H1 (cell line): ENCODE measurements at regions not wholly inside any gene's neighbourhood (a gene's known extent, or its start where the extent isn't known, plus 50 kb on each side); places are given as distances from the start of the nearest gene placed in this dataset.

ENCODE experiments used
- CTCF ChIA-PET: fragments of 300-600 bp; sonication (Branson Sonifier 250); formaldehyde crosslinking; loops from one replicate; lab custom pipeline; 2021; ENCODE audit not compliant: partially characterized antibody; lab: Charles Lee
- POLR2A ChIA-PET: fragments of 300-600 bp; sonication (Branson Sonifier 250); formaldehyde crosslinking; loops from one replicate; lab custom pipeline; 2021; ENCODE audit warnings: inconsistent platforms; ENCODE audit not compliant: partially characterized antibody; lab: Charles Lee
- DNase-seq, 2 experiments: peaks; one replicate each; pipeline versions ENCODE4 v3.0.0 to v3.0.0-alpha.2; 2010 to 2022; ENCODE audit warnings: low spot score in 2 of 2, low read depth in 1 of 2, mixed read lengths in 1 of 2
- FAIRE-seq: peaks from 2 replicates; lab custom pipeline; 2011; peaks lifted over from hg19 to GRCh38; lab: Jason Lieb, UNC
- H2AFZ ChIP-seq: 2 replicates; pipeline ENCODE4 v1.8.1; 2012; ENCODE audit warnings: low read length, inconsistent platforms
- H2AK5ac ChIP-seq: 2 replicates; pipeline ENCODE4 v1.6.1; 2013; ENCODE audit warnings: low read depth, low read length
- H2BK120ac ChIP-seq: replicated peaks from 2 replicates; pipeline ENCODE3; 2013; ENCODE audit warnings: low read depth, low read length, inconsistent platforms
- H2BK12ac ChIP-seq: 2 replicates; pipeline ENCODE4 v1.6.1; 2013; ENCODE audit warnings: low read depth, low read length
- H2BK15ac ChIP-seq: 2 replicates; pipeline ENCODE4 v1.6.1; 2013; ENCODE audit warnings: low read length
- H2BK20ac ChIP-seq: 2 replicates; pipeline ENCODE4 v1.6.1; 2013; ENCODE audit warnings: low read length
- H2BK5ac ChIP-seq: 2 replicates; pipeline ENCODE4 v1.6.1; 2013; ENCODE audit warnings: low read depth, low read length
- H3K14ac ChIP-seq: 2 replicates; pipeline ENCODE4 v1.6.1; 2013; ENCODE audit warnings: inconsistent platforms; ENCODE audit not compliant: insufficient read length
- H3K18ac ChIP-seq: 2 replicates; pipeline ENCODE4 v1.6.1; 2013; ENCODE audit warnings: low read length; ENCODE audit errors: extremely low read depth
- H3K23ac ChIP-seq: 2 replicates; pipeline ENCODE4 v1.6.1; 2013; ENCODE audit warnings: inconsistent platforms; ENCODE audit not compliant: insufficient read length
- H3K23me2 ChIP-seq: 2 replicates; pipeline ENCODE4 v1.6.1; 2013; ENCODE audit warnings: low read depth, low read length
- H3K27ac ChIP-seq: 2 replicates; pipeline ENCODE4 v1.6.1; 2011; ENCODE audit warnings: low read depth, low read length, inconsistent platforms
- H3K27me3 ChIP-seq, 4 experiments: replicated peaks in 1 of 4; 1 replicate in 1 of 4; 2 replicates in 3 of 4; pipeline versions ENCODE4 v1.6.1 to v1.8.1; 2011 to 2013; ENCODE audit warnings: low read length in 3 of 4, mild to moderate bottlenecking in 3 of 4, inconsistent platforms in 2 of 4, mixed read lengths in 2 of 4, moderate library complexity in 1 of 4; ENCODE audit not compliant: control insufficient read depth in 3 of 4, insufficient read depth in 3 of 4; ENCODE audit errors: extremely low read depth in 1 of 4
- H3K36me3 ChIP-seq, 4 experiments: 2 replicates each; pipeline versions ENCODE4 v1.6.1 to v1.8.1; 2011 to 2013; ENCODE audit warnings: mild to moderate bottlenecking in 4 of 4, low read length in 3 of 4, moderate library complexity in 2 of 4, control low read depth in 1 of 4, inconsistent platforms in 1 of 4; ENCODE audit not compliant: insufficient read depth in 4 of 4, control insufficient read depth in 2 of 4
- H3K4ac ChIP-seq: replicated peaks from 2 replicates; pipeline ENCODE3; 2013; ENCODE audit warnings: low read length, low read depth, mixed read lengths, inconsistent platforms; ENCODE audit not compliant: insufficient read length
- H3K4me1 ChIP-seq, 4 experiments: replicated peaks in 1 of 4; 1 replicate in 1 of 4; 2 replicates in 3 of 4; pipeline versions ENCODE4 v1.6.1 to v1.8.1; 2011 to 2013; ENCODE audit warnings: low read length in 3 of 4, inconsistent platforms in 2 of 4, mixed read lengths in 1 of 4; ENCODE audit not compliant: insufficient read depth in 4 of 4, control insufficient read depth in 3 of 4
- H3K4me2 ChIP-seq, 2 experiments: 2 replicates each; pipeline versions ENCODE4 v1.6.1 to v1.8.1; 2011 to 2013; ENCODE audit warnings: low read depth in 2 of 2, low read length in 2 of 2, control low read depth in 1 of 2, inconsistent platforms in 1 of 2, mild to moderate bottlenecking in 1 of 2; ENCODE audit not compliant: insufficient read depth in 1 of 2
- H3K4me3 ChIP-seq, 4 experiments: fragments of 200-600, 300-600 bp in 1 of 4; sonication (generic), shearing (Covaris generic), sonication (Bioruptor Twin) in 1 of 4; 2 replicates each; pipeline versions ENCODE4 v1.5.1 to v1.8.1; 2011 to 2016; ENCODE audit warnings: low read length in 4 of 4, low read depth in 3 of 4, control low read depth in 2 of 4, inconsistent platforms in 2 of 4, mild to moderate bottlenecking in 2 of 4, mixed read lengths in 1 of 4, moderate library complexity in 1 of 4; ENCODE audit not compliant: insufficient read depth in 2 of 4; ENCODE audit errors: extremely low read depth in 1 of 4
- H3K56ac ChIP-seq: replicated peaks from 2 replicates; pipeline ENCODE3; 2013; ENCODE audit warnings: low read depth, mild to moderate bottlenecking, mixed read lengths, low read length, inconsistent platforms; ENCODE audit not compliant: insufficient read length
- H3K79me1 ChIP-seq: 2 replicates; pipeline ENCODE4 v1.6.1; 2013; ENCODE audit warnings: low read depth, low read length, control low read depth
- H3K79me2 ChIP-seq, 2 experiments: 2 replicates each; pipeline versions ENCODE4 v1.6.1 to v1.8.1; 2012 to 2013; ENCODE audit warnings: low read length in 2 of 2, mild to moderate bottlenecking in 2 of 2, inconsistent platforms in 1 of 2; ENCODE audit not compliant: insufficient read depth in 2 of 2, control insufficient read depth in 1 of 2
- H3K9ac ChIP-seq, 4 experiments: replicated peaks in 1 of 4; 1 replicate in 1 of 4; 2 replicates in 3 of 4; pipeline versions ENCODE4 v1.6.1 to v1.8.1; 2011 to 2013; ENCODE audit warnings: low read depth in 3 of 4, low read length in 3 of 4, control low read depth in 2 of 4, mild to moderate bottlenecking in 2 of 4, moderate library complexity in 2 of 4, inconsistent platforms in 1 of 4; ENCODE audit errors: extremely low read depth in 1 of 4
- H3K9me3 ChIP-seq, 2 experiments: 2 replicates each; pipeline versions ENCODE4 v1.6.1 to v1.8.1; 2012 to 2013; ENCODE audit warnings: mild to moderate bottlenecking in 2 of 2, moderate library complexity in 2 of 2, control low read depth in 1 of 2, inconsistent platforms in 1 of 2, low read depth in 1 of 2, low read length in 1 of 2, mixed read lengths in 1 of 2; ENCODE audit not compliant: insufficient read depth in 2 of 2
- H4K20me1 ChIP-seq, 2 experiments: replicated peaks in 1 of 2; 2 replicates each; pipeline versions ENCODE3 to v1.8.1; 2011 to 2013; ENCODE audit warnings: inconsistent platforms in 2 of 2, low read length in 2 of 2, mild to moderate bottlenecking in 1 of 2; ENCODE audit not compliant: insufficient read depth in 2 of 2, control insufficient read depth in 1 of 2
- H4K5ac ChIP-seq: 2 replicates; pipeline ENCODE4 v1.6.1; 2013; ENCODE audit warnings: low read length, low read depth, mixed read lengths, inconsistent platforms; ENCODE audit not compliant: insufficient read length
- H4K8ac ChIP-seq: 2 replicates; pipeline ENCODE4 v1.8.0; 2013; ENCODE audit warnings: mild to moderate bottlenecking, moderate library complexity, low read length, inconsistent platforms; ENCODE audit not compliant: insufficient read depth; ENCODE audit errors: extremely low read depth
- H4K91ac ChIP-seq: replicated peaks from 2 replicates; pipeline ENCODE3; 2013; ENCODE audit warnings: low read length, mixed read lengths, inconsistent platforms; ENCODE audit not compliant: insufficient read length
- CHD2 ChIP-seq: IDR thresholded peaks from 2 replicates; pipeline ENCODE4 v1.6.1; 2012; ENCODE audit warnings: low read length, improper control_type of control experiment
- NANOG ChIP-seq: IDR thresholded peaks from 2 replicates; pipeline ENCODE4 v1.6.1; 2011; ENCODE audit warnings: low read length, low read depth, mild to moderate bottlenecking, inconsistent platforms; ENCODE audit not compliant: insufficient read depth, poor library complexity, severe bottlenecking
- TEAD4 ChIP-seq: IDR thresholded peaks from 2 replicates; pipeline ENCODE4 v1.6.1; 2012; ENCODE audit warnings: low read depth, low read length, inconsistent platforms, mixed read lengths
- WGBS, 2 experiments: shearing (Covaris generic) in 1 of 2; methylation state at CpG; one replicate each; pipeline versions ENCODE4 v1.1.6 to v1.1.7; 2013 to 2015; ENCODE audit warnings: low lambda C conversion rate in 2 of 2, mixed read lengths in 2 of 2, inconsistent platforms in 1 of 2, low coverage in 1 of 2, missing lambda C conversion rate in 1 of 2; ENCODE audit not compliant: insufficient replicate concordance in 2 of 2, insufficient coverage in 1 of 2, insufficient read length in 1 of 2; ENCODE audit errors: extremely low coverage in 1 of 2, missing lambda C conversion rate in 1 of 2; 5-methylcytosine and 5-hydroxymethylcytosine counted together
- TF ChIP-seq, protein P1 (sequence below): IDR thresholded peaks from 2 replicates; pipeline ENCODE4 v1.6.1; 2011; ENCODE audit warnings: low read length, improper control_type of control experiment

DNA sequence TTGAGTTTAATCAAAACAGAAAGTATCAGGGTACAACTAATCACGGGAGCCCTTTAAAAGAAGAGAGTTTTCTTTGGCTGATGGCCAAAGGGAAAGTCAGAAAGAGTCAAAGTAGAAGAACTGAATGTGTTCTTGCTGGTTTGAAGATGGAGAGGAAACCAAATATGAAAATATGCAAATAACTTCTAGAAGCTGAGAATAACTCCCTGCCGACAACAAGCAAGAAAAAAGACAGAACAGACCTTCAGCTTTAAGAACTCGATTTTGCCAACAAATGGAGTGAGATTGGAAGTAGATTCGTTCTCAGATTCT, 903.8 kb downstream of the STIM2 start:
- Histone ChIP-seq H3K23me2 (no peaks in the 10 kb centered on the region), H3K4me3 (no peak overlapping the region), H3K9me3 (no peaks in the 10 kb centered on the region)

More for the DNA sequence above, 903.8 kb downstream of the STIM2 start:
- Histone ChIP-seq H3K9ac (no peak overlapping the region), H3K4ac (no peak overlapping the region), H4K91ac (no peak overlapping the region), H3K14ac (no peak overlapping the region), H4K8ac (no peak overlapping the region), H2BK20ac (no peak overlapping the region), H3K56ac (no peak overlapping the region), H2AFZ (no peak overlapping the region), H3K79me1 (no peaks in the 10 kb centered on the region), H3K27me3 (no peaks in the 10 kb centered on the region), H3K36me3 (no peaks in the 10 kb centered on the region), H3K23ac (no peak overlapping the region), H3K4me1 (no peaks in the 10 kb centered on the region), H2BK120ac (no peak overlapping the region), H2AK5ac (no peak overlapping the region), H2BK12ac (no peak overlapping the region), H4K5ac (no peak overlapping the region), H2BK5ac (no peak overlapping the region), H3K27ac (no peak overlapping the region), H4K20me1 (no peaks in the 10 kb centered on the region), H3K18ac (no peak overlapping the region), H3K79me2 (no peaks in the 10 kb centered on the region), H3K4me2 (no peak overlapping the region), H2BK15ac (no peak overlapping the region)
- POLR2A ChIA-PET = no interaction called here
- DNase-seq = no peak
- FAIRE-seq = no peak
- WGBS, 2 experiments = 69% methylated on average over 4 of the region's 4 CpGs; no CpG with 5 or more reads in 1 of the 2 experiments
- TF ChIP-seq, protein P1, sequence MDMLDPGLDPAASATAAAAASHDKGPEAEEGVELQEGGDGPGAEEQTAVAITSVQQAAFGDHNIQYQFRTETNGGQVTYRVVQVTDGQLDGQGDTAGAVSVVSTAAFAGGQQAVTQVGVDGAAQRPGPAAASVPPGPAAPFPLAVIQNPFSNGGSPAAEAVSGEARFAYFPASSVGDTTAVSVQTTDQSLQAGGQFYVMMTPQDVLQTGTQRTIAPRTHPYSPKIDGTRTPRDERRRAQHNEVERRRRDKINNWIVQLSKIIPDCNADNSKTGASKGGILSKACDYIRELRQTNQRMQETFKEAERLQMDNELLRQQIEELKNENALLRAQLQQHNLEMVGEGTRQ = no peak
- TF ChIP-seq CHD2 = no peak
- no peak for TF ChIP-seq NANOG
- TF ChIP-seq TEAD4 = no peak
- CTCF ChIA-PET = interaction anchor here (1.8 to 2.0 kb wide), 2 partner anchors 8 to 72 kb away, joined by 5 read pairs; no protein-coding TSS in a partner anchor
